ENCODE measurements at regions not wholly inside any gene's neighbourhood (a gene's known extent, or its start where the extent isn't known, plus 50 kb on each side); places are given as distances from the start of the nearest gene placed in this dataset.
"Not testable (repeated sequence)": the region's sequence is repeated elsewhere in the genome, so short reads cannot be mapped to it uniquely, and the experiment has no call there.

GRCh38 chr14:106666341-106666740 lies 1140.0 kb downstream of the TMEM121 start:
- Histone ChIP-seq H3K27me3 (no peaks in the 10 kb centered on the region), H3K9me3 (ENCODE audit: low read depth) (no peaks in the 10 kb centered on the region), H3K36me3 (no peaks in the 10 kb centered on the region), H3K27ac (no peak overlapping the region), H3K4me3 (no peak overlapping the region), H3K4me1 (ENCODE audit: low read depth) (no peaks in the 10 kb centered on the region)
- DNase-seq (ENCODE audit: low read depth in 1 of 2, low spot score in 1 of 2) = no peak
- TF ChIP-seq CTCF (IDR thresholded peaks at IDR 0.05; ENCODE audit: low read depth, low read length) = no peak

GRCh38 chr14:106670011-106670410 lies 1143.6 kb downstream of the TMEM121 start:
- no peak for DNase-seq (ENCODE audit: low read depth in 1 of 2, low spot score in 1 of 2)
- no peaks in the 10 kb centered on the region for H3K9me3 ChIP-seq (ENCODE audit: low read depth)
- TF ChIP-seq CTCF (IDR thresholded peaks at IDR 0.05; ENCODE audit: low read depth, low read length) = no peak

GRCh38 chr14:106674093-106674492 lies 1147.7 kb downstream of the TMEM121 start:
- not testable (repeated sequence) for H3K4me1 ChIP-seq (ENCODE audit: low read depth); DNase-seq (ENCODE audit: low read depth in 1 of 2, low spot score in 1 of 2); H3K4me3 ChIP-seq; H3K27ac ChIP-seq; H3K27me3 ChIP-seq; H3K9me3 ChIP-seq (ENCODE audit: low read depth); H3K36me3 ChIP-seq

More at GRCh38 chr14:106670011-106670410, 1143.6 kb downstream of the TMEM121 start:
- H3K36me3 ChIP-seq = no peaks in the 10 kb centered on the region
- no peak overlapping the region for H3K4me3 ChIP-seq
- no peak overlapping the region for H3K27ac ChIP-seq
- H3K27me3 ChIP-seq = no peaks in the 10 kb centered on the region
- no peaks in the 10 kb centered on the region for H3K4me1 ChIP-seq (ENCODE audit: low read depth)

GRCh38 chr14:106674509-106675125 lies 1148.2 kb downstream of the TMEM121 start:
- not testable (repeated sequence) for H3K9me3 ChIP-seq (ENCODE audit: low read depth)

GRCh38 chr14:106675716-106676115 lies 1149.3 kb downstream of the TMEM121 start:
- not testable (repeated sequence) for H3K27ac ChIP-seq; H3K27me3 ChIP-seq; H3K9me3 ChIP-seq (ENCODE audit: low read depth); H3K36me3 ChIP-seq; H3K4me3 ChIP-seq; DNase-seq (ENCODE audit: low read depth in 1 of 2, low spot score in 1 of 2); H3K4me1 ChIP-seq (ENCODE audit: low read depth)

More at GRCh38 chr14:106674509-106675125, 1148.2 kb downstream of the TMEM121 start:
- not testable (repeated sequence) for H3K27me3 ChIP-seq; H3K27ac ChIP-seq; DNase-seq (ENCODE audit: low read depth in 1 of 2, low spot score in 1 of 2); H3K4me3 ChIP-seq; H3K36me3 ChIP-seq; H3K4me1 ChIP-seq (ENCODE audit: low read depth)

GRCh38 chr14:106679776-106680175 lies 1153.4 kb downstream of the TMEM121 start:
- H3K27ac ChIP-seq = no peak overlapping the region
- DNase-seq (ENCODE audit: low read depth in 1 of 2, low spot score in 1 of 2) = no peak
- no peaks in the 10 kb centered on the region for H3K36me3 ChIP-seq
- H3K9me3 ChIP-seq (ENCODE audit: low read depth) = no peaks in the 10 kb centered on the region
- TF ChIP-seq CTCF (IDR thresholded peaks at IDR 0.05; ENCODE audit: low read depth, low read length) = no peak
- no peaks in the 10 kb centered on the region for H3K27me3 ChIP-seq
- no peaks in the 10 kb centered on the region for H3K4me1 ChIP-seq (ENCODE audit: low read depth)
- H3K4me3 ChIP-seq = no peak overlapping the region

- no peak overlapping the region for H3K27ac ChIP-seq
- H3K27me3 ChIP-seq = no peaks in the 10 kb centered on the region
- DNase-seq (ENCODE audit: low read depth in 1 of 2, low spot score in 1 of 2) = no peak
- H3K4me3 ChIP-seq = no peak overlapping the region
- no peak for TF ChIP-seq CTCF (IDR thresholded peaks at IDR 0.05; ENCODE audit: low read depth, low read length)
- no peaks in the 10 kb centered on the region for H3K9me3 ChIP-seq (ENCODE audit: low read depth)
- H3K36me3 ChIP-seq = no peaks in the 10 kb centered on the region
- no peaks in the 10 kb centered on the region for H3K4me1 ChIP-seq (ENCODE audit: low read depth)
Observed at GRCh38 chr14:106681161-106681560, 1154.8 kb downstream of the TMEM121 start.
